Panc1 (cell line): ENCODE measurements at regions not wholly inside any gene's neighbourhood (a gene's known extent, or its start where the extent isn't known, plus 50 kb on each side); places are given as distances from the start of the nearest gene placed in this dataset.

Source experiments
- CTCF ChIP-seq: fragments of 450-650 bp; IDR thresholded peaks from 2 replicates; pipeline ENCODE4 v1.5.1; 2017; ENCODE audit warnings: mild to moderate bottlenecking
- POLR2AphosphoS5 ChIP-seq: IDR thresholded peaks from 2 replicates; pipeline ENCODE4 v1.6.1; 2012; ENCODE audit warnings: mild to moderate bottlenecking, low read depth, low read length, moderate library complexity
- SIN3A ChIP-seq: IDR thresholded peaks from 2 replicates; pipeline ENCODE4 v1.6.1; 2012; ENCODE audit warnings: low read depth, mild to moderate bottlenecking, low read length, moderate library complexity, borderline replicate concordance; ENCODE audit not compliant: insufficient read depth
- TCF7L2 ChIP-seq: IDR thresholded peaks from 2 replicates; pipeline ENCODE4 v1.6.1; 2011; ENCODE audit warnings: mild to moderate bottlenecking, low read depth, low read length, inconsistent platforms

GRCh38 chr1:115473986-115474565 lies 136.0 kb upstream of the NGF start:
- no peak for TF ChIP-seq CTCF
- no peak for TF ChIP-seq POLR2AphosphoS5
- no peak for TF ChIP-seq TCF7L2
- no peak for TF ChIP-seq SIN3A
